ENCODE measurements at regions not wholly inside any gene's neighbourhood (a gene's known extent, or its start where the extent isn't known, plus 50 kb on each side); places are given as distances from the start of the nearest gene placed in this dataset.

GRCh38 chr5:23588841-23589326 lies 81.5 kb downstream of the PRDM9 start:
- in situ Hi-C loops (cut with MboI) = no loop called here
- TF ChIP-seq TSC22D4 (tag; IDR thresholded peaks at IDR 0.05) (no peak), SRSF9 (IDR thresholded peaks at IDR 0.05; ENCODE audit: borderline replicate concordance, low read depth, low read length) (no peak), PPARD (CRISPR knock-in tag; IDR thresholded peaks at IDR 0.05) (no peak), HMGN3 (IDR thresholded peaks at IDR 0.05; ENCODE audit: borderline replicate concordance, extremely low read depth, insufficient read length, low read depth, low read length) (no peak), ZBTB34 (CRISPR knock-in tag; IDR thresholded peaks at IDR 0.05) (no peak), CUX1 (CRISPR knock-in tag; IDR thresholded peaks at IDR 0.05) (no peak), E2F6 (IDR thresholded peaks at IDR 0.05; ENCODE audit: borderline replicate concordance in 1 of 2, extremely low read depth in 1 of 2, insufficient read depth in 1 of 2, insufficient read length in 1 of 2, low read depth in 1 of 2, low read length in 1 of 2, poor library complexity in 1 of 2, severe bottlenecking in 1 of 2) (no peak), GTF2F1 (IDR thresholded peaks at IDR 0.05; ENCODE audit: low read depth, low read length) (no peak), ZNF347 (CRISPR knock-in tag; IDR thresholded peaks at IDR 0.05; ENCODE audit: low read depth) (no peak), SRSF1 (IDR thresholded peaks at IDR 0.05; ENCODE audit: low read depth, low read length) (no peak), CAMTA2 (CRISPR knock-in tag; conservative IDR thresholded peaks at IDR 0.05) (no peak), RBM34 (IDR thresholded peaks at IDR 0.05; ENCODE audit: borderline replicate concordance, insufficient read depth, low read length) (no peak), DACH1 (IDR thresholded peaks at IDR 0.05; ENCODE audit: partially characterized antibody) (no peak), NFE2L1 (tag; IDR thresholded peaks at IDR 0.05; ENCODE audit: borderline replicate concordance, low read depth) (no peak), THRAP3 (IDR thresholded peaks at IDR 0.05; ENCODE audit: borderline replicate concordance) (no peak)
- H2AFZ ChIP-seq (ENCODE audit: low read depth, low read length) = no peak overlapping the region
- no peaks in the 10 kb centered on the region for H4K20me1 ChIP-seq (replicated peaks; ENCODE audit: control insufficient read depth, insufficient read depth, low read length)
- no peaks in the 10 kb centered on the region; the same call in 1 of the 2 replicates for H3K9me3 ChIP-seq (replicated peaks; ENCODE audit: control insufficient read depth, insufficient read depth, low read depth, low read length)
- H3K4me1 ChIP-seq (replicated peaks in 1 of 2; ENCODE audit: control insufficient read depth in 2 of 2, insufficient read depth in 2 of 2, low read length in 2 of 2) = no peaks in the 10 kb centered on the region
- H3K27ac ChIP-seq (ENCODE audit: extremely low read depth, low read depth, low read length) = no peak overlapping the region
- POLR2A ChIA-PET = no interaction called here
- H3K9ac ChIP-seq (ENCODE audit: insufficient read depth in 1 of 2, low read depth in 2 of 2, low read length in 2 of 2) = no peak overlapping the region
- FAIRE-seq (no peak), DNase-seq (ENCODE audit: extremely low read depth in 1 of 4, low spot score in 3 of 4) (no peak), ATAC-seq (no peak)
- 0% methylated on average over 3 of the region's 3 CpGs for WGBS (ENCODE audit: insufficient coverage, low coverage, missing lambda C conversion rate)
- H3K4me3 ChIP-seq = no peak overlapping the region
- no TSS peak for BruUV-seq (replicated peaks)
- no peaks in the 10 kb centered on the region for H3K79me2 ChIP-seq (ENCODE audit: control insufficient read depth, insufficient read depth, low read length)
- no peaks in the 10 kb centered on the region for H3K9me1 ChIP-seq (ENCODE audit: control insufficient read depth, insufficient read depth, low read length)
- intact Hi-C loops (cut with micrococcal nuclease) = loop anchor here (5.0 kb wide), 1 partner anchor 852 kb away; no protein-coding TSS in a partner anchor
- H3K4me2 ChIP-seq (ENCODE audit: insufficient read depth, low read length) = no peak overlapping the region
- H3K36me3 ChIP-seq (ENCODE audit: control insufficient read depth, insufficient read depth, low read length) = no peaks in the 10 kb centered on the region
- CTCF ChIA-PET (ENCODE audit: low intra/inter-chr PET ratio) = no interaction called here
- no peaks in the 10 kb centered on the region for H3K27me3 ChIP-seq (ENCODE audit: control insufficient read depth in 2 of 2, insufficient read depth in 2 of 2, low read length in 2 of 2)
